ENCODE measurements at regions not wholly inside any gene's neighbourhood (a gene's known extent, or its start where the extent isn't known, plus 50 kb on each side); places are given as distances from the start of the nearest gene placed in this dataset.

- DNase-seq = no peak
Measured at GRCh38 chr9:16025627-16026026, 472.8 kb downstream of the CCDC171 start.

GRCh38 chr9:16026886-16027285, 474.0 kb downstream of the CCDC171 start:
- DNase-seq = no peak

- DNase-seq = no peak
Measured at GRCh38 chr9:16028548-16028947, 475.7 kb downstream of the CCDC171 start.

GRCh38 chr9:16029046-16029615, 476.3 kb downstream of the CCDC171 start:
- DNase-seq = no peak

- DNase-seq = no peak
Measured at GRCh38 chr9:16029796-16030363, 477.0 kb downstream of the CCDC171 start.

- peak; percentile 60 for DNase-seq
Measured at GRCh38 chr9:16030528-16031185, 477.8 kb downstream of the CCDC171 start.

GRCh38 chr9:16031486-16031885, 478.6 kb downstream of the CCDC171 start:
- DNase-seq = no peak

- no peak for DNase-seq
Measured at GRCh38 chr9:16031971-16032370, 479.1 kb downstream of the CCDC171 start.

- DNase-seq = no peak
Measured at GRCh38 chr9:16032799-16033198, 480.0 kb downstream of the CCDC171 start.

- DNase-seq = no peak
Measured at GRCh38 chr9:16033253-16033652, 480.4 kb downstream of the CCDC171 start.

GRCh38 chr9:16033921-16034691, 481.3 kb downstream of the CCDC171 start:
- DNase-seq = no peak

- DNase-seq = peak; percentile 51
Measured at GRCh38 chr9:16039218-16039987, 486.6 kb downstream of the CCDC171 start.

GRCh38 chr9:16039988-16040761, 487.3 kb downstream of the CCDC171 start:
- no peak for DNase-seq

- no peak for DNase-seq
Measured at GRCh38 chr9:16043756-16044578, 491.1 kb downstream of the CCDC171 start.

- DNase-seq = no peak
Measured at GRCh38 chr9:16044579-16044881, 491.7 kb downstream of the CCDC171 start.

- no peak for DNase-seq
Measured at GRCh38 chr9:16045651-16046280, 492.9 kb downstream of the CCDC171 start.

GRCh38 chr9:16046713-16047112, 493.9 kb downstream of the CCDC171 start:
- DNase-seq = no peak

- no peak for DNase-seq
Measured at GRCh38 chr9:16048129-16048528, 495.3 kb downstream of the CCDC171 start.

- DNase-seq = no peak
Measured at GRCh38 chr9:16052146-16052545, 499.3 kb downstream of the CCDC171 start.

- DNase-seq = no peak
Measured at GRCh38 chr9:16052757-16053530, 500.1 kb downstream of the CCDC171 start.

Measured in stimulated activated CD8-positive, alpha-beta memory T cell treated with anti-CD3 and anti-CD28 coated beads, Interleukin-4, amount 100 ng/mL, for 48 hours (primary cell).